SK-N-MC (cell line): ENCODE measurements at regions not wholly inside any gene's neighbourhood (a gene's known extent, or its start where the extent isn't known, plus 50 kb on each side); places are given as distances from the start of the nearest gene placed in this dataset.

Experiments
- EZH2 ChIP-seq: fragments of 200-600 bp; sonication (generic); IDR thresholded peaks from one replicate; pipeline ENCODE4 v1.6.1; 2017; ENCODE audit warnings: antibody characterized with exemption
- POLR2AphosphoS5 ChIP-seq: IDR thresholded peaks from 2 replicates; pipeline ENCODE4 v1.6.1; 2012; ENCODE audit warnings: mild to moderate bottlenecking, low read depth, low read length, borderline replicate concordance

DNA sequence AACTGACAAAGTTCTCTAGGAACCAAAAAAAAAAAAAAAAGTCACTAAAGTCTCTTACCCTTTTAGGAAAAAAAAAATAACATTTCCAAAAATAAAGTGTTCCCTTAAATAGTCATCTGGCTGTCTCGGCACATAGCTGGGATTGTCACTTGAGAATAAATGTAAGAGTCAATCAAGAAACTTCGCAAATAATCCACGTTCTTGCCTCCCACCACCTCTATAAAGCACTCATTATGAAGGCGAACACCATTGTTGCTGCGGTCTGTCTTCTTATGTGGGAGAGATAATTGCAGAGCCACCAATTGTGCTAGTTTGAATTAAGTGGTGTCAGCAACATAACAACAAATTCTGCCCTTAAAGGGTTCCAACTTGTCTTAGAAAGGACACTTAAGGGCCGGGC lies 163.7 kb downstream of the FBXO15 start:
- TF ChIP-seq POLR2AphosphoS5 (no peak), EZH2 (no peak)
